GM19372 (cell line): ENCODE measurements at regions not wholly inside any gene's neighbourhood (a gene's known extent, or its start where the extent isn't known, plus 50 kb on each side); places are given as distances from the start of the nearest gene placed in this dataset.
A peak's percentile ranks its signal among the peaks of the same experiment; 100 is the strongest.
"Not testable (repeated sequence)": the region's sequence is repeated elsewhere in the genome, so short reads cannot be mapped to it uniquely, and the experiment has no call there.

Experiments used
- ATAC-seq: cut with Tn5 transposase; IDR thresholded peaks from one replicate; pipeline ENCODE4 v1.9.1; 2021; ENCODE audit warnings: mild to moderate bottlenecking, low read depth, moderate library complexity; ENCODE audit not compliant: unreplicated experiment

- no peak for ATAC-seq
Measured at GRCh38 chr11:121358760-121359159, 66.2 kb downstream of the SC5D start.

GRCh38 chr11:121359591-121359990 is 67.0 kb downstream of the SC5D start:
- no peak for ATAC-seq

GRCh38 chr11:121362955-121363354 is 70.4 kb downstream of the SC5D start:
- ATAC-seq = not testable (repeated sequence)

GRCh38 chr11:121365304-121365703 is 72.7 kb downstream of the SC5D start:
- ATAC-seq = no peak

GRCh38 chr11:121366038-121366437 is 73.5 kb downstream of the SC5D start:
- ATAC-seq = no peak

- ATAC-seq = peak; percentile 94
Measured at GRCh38 chr11:121367001-121367843, 74.7 kb downstream of the SC5D start.

- ATAC-seq = no peak
Measured at GRCh38 chr11:121367844-121368225, 75.3 kb downstream of the SC5D start.

GRCh38 chr11:121368364-121369240 is 76.0 kb downstream of the SC5D start:
- no peak for ATAC-seq

GRCh38 chr11:121369366-121369765 is 76.8 kb downstream of the SC5D start:
- no peak for ATAC-seq

GRCh38 chr11:121372028-121372427 is 79.5 kb downstream of the SC5D start:
- ATAC-seq = no peak

- peak; percentile 85 for ATAC-seq
Measured at GRCh38 chr11:121372671-121373429, 79.3 kb upstream of the SORL1 start.

- ATAC-seq = no peak
Measured at GRCh38 chr11:121374286-121374985, 77.7 kb upstream of the SORL1 start.

- no peak for ATAC-seq
Measured at GRCh38 chr11:121376130-121376529, 76.0 kb upstream of the SORL1 start.

- ATAC-seq = not testable (repeated sequence)
Measured at GRCh38 chr11:121379145-121379810, 72.8 kb upstream of the SORL1 start.

- ATAC-seq = no peak
Measured at GRCh38 chr11:121383716-121384115, 68.4 kb upstream of the SORL1 start.

GRCh38 chr11:121385688-121386087 is 66.4 kb upstream of the SORL1 start:
- ATAC-seq = no peak
